HEK293 (cell line): ENCODE measurements at regions not wholly inside any gene's neighbourhood (a gene's known extent, or its start where the extent isn't known, plus 50 kb on each side); places are given as distances from the start of the nearest gene placed in this dataset.

Experiments used
- CTCF ChIP-seq: fragments of 450-650 bp; formaldehyde crosslinking; IDR thresholded peaks from 2 replicates; pipeline ENCODE4 v1.5.1; 2016; ENCODE audit warnings: missing biosample characterization, missing genetic modification characterization
- ZNF221 ChIP-seq: fragments of 450-650 bp; formaldehyde crosslinking; IDR thresholded peaks from 2 replicates; pipeline ENCODE4 v1.5.1; 2017; ENCODE audit warnings: missing biosample characterization, missing genetic modification characterization, borderline replicate concordance
- ZNF423 ChIP-seq: fragments of 450-650 bp; formaldehyde crosslinking; IDR thresholded peaks from 2 replicates; pipeline ENCODE4 v1.5.1; 2016; ENCODE audit warnings: missing biosample characterization, missing genetic modification characterization

GRCh38 chr4:141804836-141805235 is 168.5 kb downstream of the IL15 start:
- TF ChIP-seq CTCF (tag by site-specific recombination) (no peak), ZNF423 (no peak), ZNF221 (tag by site-specific recombination) (no peak)
